K562 (cell line): ENCODE measurements at regions not wholly inside any gene's neighbourhood (a gene's known extent, or its start where the extent isn't known, plus 50 kb on each side); places are given as distances from the start of the nearest gene placed in this dataset.
"Not testable (repeated sequence)": the region's sequence is repeated elsewhere in the genome, so short reads cannot be mapped to it uniquely, and the experiment has no call there.

Experiments used
- ATAC-seq: fragments of 200-7000 bp; cut with Tn5 transposase; 3 replicates; pipeline ENCODE4 v1.9.1; 2020; ENCODE audit warnings: moderate library complexity
- BruUV-seq: library from RNA; stranded (reverse); fragments of 400-500 nt; replicated peaks from 2 replicates; lab custom pipeline; 2021; lab: Mats Ljungman, UMichigan
- CTCF ChIA-PET: fragments of 300-600 bp; formaldehyde crosslinking; extraction: SDS; loops from one replicate; lab custom pipeline; 2021; ENCODE audit warnings: low intra/inter-chr PET ratio; lab: Yijun Ruan, JAX
- POLR2A ChIA-PET: fragments of 300-600, 350-650 bp; sonication (Branson Sonifier 250); formaldehyde crosslinking; extraction: SDS; loops from one replicate; lab custom pipeline; 2021; ENCODE audit warnings: antibody characterized with exemption, inconsistent platforms; lab: Yijun Ruan, JAX
- DNase-seq, 4 experiments: peaks; one replicate each; pipeline versions ENCODE4 v3.0.0 to v3.0.0-alpha.2; 2011 to 2018; ENCODE audit warnings: low spot score in 3 of 4, mixed read lengths in 3 of 4; ENCODE audit errors: extremely low read depth in 1 of 4
- FAIRE-seq: peaks from 2 replicates; lab custom pipeline; 2011; peaks lifted over from hg19 to GRCh38; lab: Jason Lieb, UNC
- H2AFZ ChIP-seq: 2 replicates; pipeline ENCODE4 v1.6.0; 2011; ENCODE audit warnings: low read depth, low read length, control low read depth, inconsistent platforms
- H3K27ac ChIP-seq: fragments of 200-600 bp; 3 replicates; pipeline ENCODE4 v1.8.0; 2011; ENCODE audit warnings: low read depth, mild to moderate bottlenecking, control low read depth, inconsistent platforms, low read length, moderate library complexity, mixed read lengths; ENCODE audit errors: extremely low read depth
- H3K27me3 ChIP-seq, 2 experiments: fragments of 300-600 bp in 1 of 2; 2 replicates in 1 of 2; 3 replicates in 1 of 2; pipeline versions ENCODE4 v1.6.0 to v1.8.0; 2011; ENCODE audit warnings: inconsistent platforms in 2 of 2, low read length in 2 of 2, mild to moderate bottlenecking in 1 of 2, mixed read lengths in 1 of 2, moderate library complexity in 1 of 2; ENCODE audit not compliant: control insufficient read depth in 2 of 2, insufficient read depth in 2 of 2
- H3K36me3 ChIP-seq: fragments of 300-600 bp; 3 replicates; pipeline ENCODE4 v1.8.0; 2011; ENCODE audit warnings: mild to moderate bottlenecking, low read length, inconsistent platforms; ENCODE audit not compliant: control insufficient read depth, insufficient read depth
- H3K4me1 ChIP-seq, 2 experiments: fragments of 200-600 bp in 1 of 2; replicated peaks in 1 of 2; 2 replicates in 1 of 2; 3 replicates in 1 of 2; pipeline versions ENCODE4 v1.5.1 to v1.8.0; 2011; ENCODE audit warnings: inconsistent platforms in 2 of 2, low read length in 2 of 2, mild to moderate bottlenecking in 1 of 2, mixed read lengths in 1 of 2, moderate library complexity in 1 of 2; ENCODE audit not compliant: control insufficient read depth in 2 of 2, insufficient read depth in 2 of 2
- H3K4me2 ChIP-seq: 2 replicates; pipeline ENCODE4 v1.6.1; 2011; ENCODE audit warnings: low read length, control low read depth, inconsistent platforms, mixed read lengths; ENCODE audit not compliant: insufficient read depth
- H3K4me3 ChIP-seq: fragments of 200-600 bp; sonication (generic), shearing (Covaris generic); 2 replicates; pipeline ENCODE4 v1.5.1; 2016; ENCODE audit warnings: control low read depth, inconsistent platforms
- H3K79me2 ChIP-seq: fragments of 200-600 bp; 3 replicates; pipeline ENCODE4 v1.8.0; 2011; ENCODE audit warnings: low read length, inconsistent platforms; ENCODE audit not compliant: control insufficient read depth, insufficient read depth
- H3K9ac ChIP-seq, 2 experiments: 2 replicates each; pipeline versions ENCODE4 v1.6.0 to v1.6.1; 2011; ENCODE audit warnings: low read depth in 2 of 2, low read length in 2 of 2, control low read depth in 1 of 2, inconsistent platforms in 1 of 2, mild to moderate bottlenecking in 1 of 2, mixed read lengths in 1 of 2; ENCODE audit not compliant: insufficient read depth in 1 of 2
- H3K9me1 ChIP-seq: one replicate; pipeline ENCODE4 v1.6.0; 2011; ENCODE audit warnings: inconsistent platforms, mild to moderate bottlenecking, low read length, moderate library complexity; ENCODE audit not compliant: control insufficient read depth, insufficient read depth
- H3K9me3 ChIP-seq: replicated peaks from 2 replicates; pipeline ENCODE4 v1.5.1; 2011; ENCODE audit warnings: low read depth, low read length, inconsistent platforms; ENCODE audit not compliant: control insufficient read depth, insufficient read depth
- H4K20me1 ChIP-seq: replicated peaks from 2 replicates; pipeline ENCODE4 v1.6.1; 2011; ENCODE audit warnings: low read length, inconsistent platforms, mixed read lengths; ENCODE audit not compliant: control insufficient read depth, insufficient read depth
- CSDE1 ChIP-seq, 2 experiments: fragments of 450-650 bp; IDR thresholded peaks; 2 replicates each; pipeline ENCODE4 v1.6.1; 2016; ENCODE audit warnings: mild to moderate bottlenecking in 1 of 2
- E2F5 ChIP-seq: sonication (generic); formaldehyde crosslinking; IDR thresholded peaks from 2 replicates; pipeline ENCODE4 v1.8.0; 2022; ENCODE audit warnings: mild to moderate bottlenecking, missing genetic modification reagents
- HMGXB4 ChIP-seq: sonication (generic); formaldehyde crosslinking; IDR thresholded peaks from 2 replicates; pipeline ENCODE4 v1.8.1; 2023; ENCODE audit warnings: mild to moderate bottlenecking, missing genetic modification reagents
- MCM3 ChIP-seq: fragments of 450-650 bp; IDR thresholded peaks from 2 replicates; pipeline ENCODE4 v1.6.1; 2016
- PML ChIP-seq: IDR thresholded peaks from 2 replicates; pipeline ENCODE4 v1.6.1; 2012; ENCODE audit warnings: low read length, inconsistent platforms
- POLR2AphosphoS2 ChIP-seq: IDR thresholded peaks from 2 replicates; pipeline ENCODE4 v1.6.1; 2012; ENCODE audit warnings: low read length, improper control_type of control experiment
- RBM39 ChIP-seq: fragments of 200-400 bp; formaldehyde crosslinking; optimal IDR thresholded peaks from 2 replicates; pipeline ENCODE3; 2018; ENCODE audit warnings: low read depth, low read length
- THRB ChIP-seq: fragments of 450-650 bp; formaldehyde crosslinking; conservative IDR thresholded peaks from 2 replicates; pipeline ENCODE4 v1.4.0; 2022; ENCODE audit warnings: mild to moderate bottlenecking, missing genetic modification characterization
- ZBTB1 ChIP-seq: sonication (generic); formaldehyde crosslinking; IDR thresholded peaks from 2 replicates; pipeline ENCODE4 v1.8.1; 2023; ENCODE audit warnings: missing genetic modification reagents, low read depth, mild to moderate bottlenecking, borderline replicate concordance
- ZFPM2 ChIP-seq: fragments of 250-450 bp; sonication (Bioruptor Pico); IDR thresholded peaks from 2 replicates; pipeline ENCODE4 v1.5.1; 2022; ENCODE audit warnings: mild to moderate bottlenecking
- WGBS: fragments of 100-300 bp; shearing (Covaris generic); methylation state at CpG from one replicate; pipeline ENCODE4 v1.1.6; 2016; ENCODE audit warnings: low coverage, mixed read lengths; ENCODE audit not compliant: insufficient coverage; ENCODE audit errors: missing lambda C conversion rate; 5-methylcytosine and 5-hydroxymethylcytosine counted together
- in situ Hi-C: fragments of 300-500 bp; cut with MboI; formaldehyde crosslinking; loops from 4 replicates; pipeline ENCODE4 v1.15.0; 2018; ENCODE audit warnings: inconsistent platforms, mixed read lengths
- intact Hi-C: fragments of 100-400 bp; cut with micrococcal nuclease; formaldehyde crosslinking; loops from 2 replicates; pipeline ENCODE4 v1.14.2; 2022

- H3K36me3 ChIP-seq = no peaks in the 10 kb centered on the region
- no peak overlapping the region for H3K9ac ChIP-seq
- FAIRE-seq (no peak), ATAC-seq (no peak), DNase-seq (no peak)
- H2AFZ ChIP-seq = no peak overlapping the region
- TF ChIP-seq HMGXB4 (CRISPR knock-in tag) = no peak
- no peak for TF ChIP-seq THRB
- no peak for TF ChIP-seq MCM3
- no peak for TF ChIP-seq CSDE1 (IDR thresholded peaks at IDR 0.05)
- TF ChIP-seq PML = no peak
- TF ChIP-seq ZFPM2 (CRISPR knock-in tag) = no peak
- TF ChIP-seq E2F5 = no peak
- no peak for TF ChIP-seq ZBTB1
- no peak for TF ChIP-seq POLR2AphosphoS2
- TF ChIP-seq RBM39 = no peak
- H3K27me3 ChIP-seq = peaks cover 0 to 12% of the 10 kb centered on the region in 2 experiments; a peak in 1 of 5 replicates
- no peaks in the 10 kb centered on the region for H3K9me1 ChIP-seq
- WGBS = 10% methylated on average over 28 of the region's 29 CpGs
- no peaks in the 10 kb centered on the region for H3K79me2 ChIP-seq
- H3K27ac ChIP-seq = no peak overlapping the region
- BruUV-seq = no TSS peak
- no peaks in the 10 kb centered on the region for H3K9me3 ChIP-seq
- intact Hi-C loops = no loop called here
- ChIA-PET POLR2A (interaction anchor here (0.6 kb wide), 1 partner anchor 467 kb away, joined by 3 read pairs; no protein-coding TSS in a partner anchor), CTCF (no interaction called here)
- no peak overlapping the region for H3K4me3 ChIP-seq
- no peaks in the 10 kb centered on the region for H3K4me1 ChIP-seq
- no peaks in the 10 kb centered on the region; the same call in 1 of the 2 replicates for H4K20me1 ChIP-seq
- no peak overlapping the region for H3K4me2 ChIP-seq
- in situ Hi-C loops = no loop called here
Observed at GRCh38 chr22:49004484-49005399, 822.9 kb downstream of the BRD1 start.

- H3K9ac ChIP-seq, H3K4me3 ChIP-seq, in situ Hi-C loops, H2AFZ ChIP-seq, FAIRE-seq, H4K20me1 ChIP-seq, H3K9me3 ChIP-seq, DNase-seq, ATAC-seq, H3K27ac ChIP-seq, H3K4me2 ChIP-seq, H3K4me1 ChIP-seq, H3K79me2 ChIP-seq, intact Hi-C loops, H3K27me3 ChIP-seq, POLR2A ChIA-PET, BruUV-seq, H3K36me3 ChIP-seq, H3K9me1 ChIP-seq, CTCF ChIA-PET: not testable (repeated sequence)
- 9% methylated on average over 7 of the region's 14 CpGs for WGBS
Observed at GRCh38 chr22:48997605-48998004, 830.1 kb downstream of the BRD1 start.
